ENCODE measurements at regions not wholly inside any gene's neighbourhood (a gene's known extent, or its start where the extent isn't known, plus 50 kb on each side); places are given as distances from the start of the nearest gene placed in this dataset.

- no peaks in the 10 kb centered on the region for H3K9me3 Mint-ChIP-seq (ENCODE audit: unreplicated experiment)
- no peaks in the 10 kb centered on the region for H3K36me3 Mint-ChIP-seq (ENCODE audit: low read depth, unreplicated experiment)
- H3K4me3 Mint-ChIP-seq (ENCODE audit: unreplicated experiment) = no peak overlapping the region
- TF ChIP-seq, protein P1, sequence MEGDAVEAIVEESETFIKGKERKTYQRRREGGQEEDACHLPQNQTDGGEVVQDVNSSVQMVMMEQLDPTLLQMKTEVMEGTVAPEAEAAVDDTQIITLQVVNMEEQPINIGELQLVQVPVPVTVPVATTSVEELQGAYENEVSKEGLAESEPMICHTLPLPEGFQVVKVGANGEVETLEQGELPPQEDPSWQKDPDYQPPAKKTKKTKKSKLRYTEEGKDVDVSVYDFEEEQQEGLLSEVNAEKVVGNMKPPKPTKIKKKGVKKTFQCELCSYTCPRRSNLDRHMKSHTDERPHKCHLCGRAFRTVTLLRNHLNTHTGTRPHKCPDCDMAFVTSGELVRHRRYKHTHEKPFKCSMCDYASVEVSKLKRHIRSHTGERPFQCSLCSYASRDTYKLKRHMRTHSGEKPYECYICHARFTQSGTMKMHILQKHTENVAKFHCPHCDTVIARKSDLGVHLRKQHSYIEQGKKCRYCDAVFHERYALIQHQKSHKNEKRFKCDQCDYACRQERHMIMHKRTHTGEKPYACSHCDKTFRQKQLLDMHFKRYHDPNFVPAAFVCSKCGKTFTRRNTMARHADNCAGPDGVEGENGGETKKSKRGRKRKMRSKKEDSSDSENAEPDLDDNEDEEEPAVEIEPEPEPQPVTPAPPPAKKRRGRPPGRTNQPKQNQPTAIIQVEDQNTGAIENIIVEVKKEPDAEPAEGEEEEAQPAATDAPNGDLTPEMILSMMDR (IDR thresholded peaks at IDR 0.05; ENCODE audit: unreplicated experiment) = no peak
- H3K4me1 Mint-ChIP-seq (ENCODE audit: unreplicated experiment) = no peaks in the 10 kb centered on the region
- no peak for DNase-seq (ENCODE audit: low spot score)
- no peak overlapping the region for H3K27ac Mint-ChIP-seq (ENCODE audit: unreplicated experiment)
- H3K27me3 Mint-ChIP-seq (ENCODE audit: unreplicated experiment) = no peaks in the 10 kb centered on the region
Observed at GRCh38 chr3:139793408-139793807, 115.6 kb upstream of the NMNAT3 start.

GRCh38 chr3:139780593-139780992 is 102.8 kb upstream of the NMNAT3 start:
- Mint-ChIP-seq H3K4me1 (ENCODE audit: unreplicated experiment) (no peaks in the 10 kb centered on the region), H3K9me3 (ENCODE audit: unreplicated experiment) (no peaks in the 10 kb centered on the region), H3K36me3 (ENCODE audit: low read depth, unreplicated experiment) (no peaks in the 10 kb centered on the region), H3K4me3 (ENCODE audit: unreplicated experiment) (no peak overlapping the region), H3K27ac (ENCODE audit: unreplicated experiment) (no peak overlapping the region), H3K27me3 (ENCODE audit: unreplicated experiment) (peaks cover 1% of the 10 kb centered on the region)
- TF ChIP-seq, protein P1 (IDR thresholded peaks at IDR 0.05; ENCODE audit: unreplicated experiment) = no peak
- DNase-seq (ENCODE audit: low spot score) = no peak

GRCh38 chr3:139778682-139779233 is 101.0 kb upstream of the NMNAT3 start:
- H3K4me1 Mint-ChIP-seq (ENCODE audit: unreplicated experiment) = peaks cover 3% of the 10 kb centered on the region
- H3K9me3 Mint-ChIP-seq (ENCODE audit: unreplicated experiment) = no peaks in the 10 kb centered on the region
- no peak overlapping the region for H3K4me3 Mint-ChIP-seq (ENCODE audit: unreplicated experiment)
- TF ChIP-seq, protein P1 (IDR thresholded peaks at IDR 0.05; ENCODE audit: unreplicated experiment) = no peak
- no peak for DNase-seq (ENCODE audit: low spot score)
- no peaks in the 10 kb centered on the region for H3K36me3 Mint-ChIP-seq (ENCODE audit: low read depth, unreplicated experiment)
- peaks cover 1% of the 10 kb centered on the region for H3K27me3 Mint-ChIP-seq (ENCODE audit: unreplicated experiment)
- no peak overlapping the region for H3K27ac Mint-ChIP-seq (ENCODE audit: unreplicated experiment)

DNA sequence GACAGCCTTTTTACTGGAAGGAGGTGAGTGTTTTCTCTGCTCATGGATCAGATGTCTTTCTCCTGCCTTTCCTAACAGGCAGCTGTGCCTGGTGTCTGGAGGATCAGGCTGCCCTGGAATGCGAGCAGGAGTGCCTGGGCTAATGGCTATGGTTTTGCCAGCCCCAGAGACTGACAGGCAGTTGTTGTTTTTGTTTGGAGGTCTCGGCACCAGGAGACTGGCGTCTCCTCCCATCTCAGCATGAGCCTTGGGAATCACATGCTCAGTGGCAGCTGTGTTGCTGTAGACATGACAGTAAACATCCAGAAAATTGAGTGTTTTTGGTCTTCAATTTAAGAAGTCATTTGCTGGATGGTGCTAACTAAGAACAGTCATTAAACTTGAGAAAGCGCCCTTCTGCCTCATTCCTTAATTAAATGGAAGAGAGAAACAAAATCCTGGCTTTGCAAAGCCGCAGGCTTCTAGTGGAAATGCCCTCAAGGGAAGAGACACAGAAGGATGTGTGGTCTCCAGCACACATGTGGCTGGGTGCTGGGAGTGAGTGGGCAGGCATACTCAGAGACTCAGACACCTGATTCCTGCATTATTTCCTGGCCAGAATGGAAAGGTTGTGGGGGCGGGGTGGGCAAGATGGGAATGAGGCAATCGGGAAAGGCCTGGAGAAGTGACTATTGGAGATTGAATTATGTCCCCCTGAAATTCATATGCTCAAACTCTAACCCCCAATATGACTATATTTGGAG is 97.0 kb upstream of the NMNAT3 start:
- TF ChIP-seq, protein P1 (IDR thresholded peaks at IDR 0.05; ENCODE audit: unreplicated experiment) = no peak
- H3K27ac Mint-ChIP-seq (ENCODE audit: unreplicated experiment) = no peak overlapping the region
- no peaks in the 10 kb centered on the region for H3K36me3 Mint-ChIP-seq (ENCODE audit: low read depth, unreplicated experiment)
- peaks cover 3% of the 10 kb centered on the region for H3K4me1 Mint-ChIP-seq (ENCODE audit: unreplicated experiment)
- no peaks in the 10 kb centered on the region for H3K27me3 Mint-ChIP-seq (ENCODE audit: unreplicated experiment)
- H3K9me3 Mint-ChIP-seq (ENCODE audit: unreplicated experiment) = no peaks in the 10 kb centered on the region
- DNase-seq (ENCODE audit: low spot score) = no peak
- H3K4me3 Mint-ChIP-seq (ENCODE audit: unreplicated experiment) = no peak overlapping the region
